ENCODE measurements at regions not wholly inside any gene's neighbourhood (a gene's known extent, or its start where the extent isn't known, plus 50 kb on each side); places are given as distances from the start of the nearest gene placed in this dataset.

GRCh38 chr11:79694368-79694767, 253.5 kb upstream of the TENM4 start:
- H3K4me3 ChIP-seq, result no peak overlapping the region
- WGBS, 2 donors, result 94 to 95% methylated on average over 1 of the region's 1 CpG
- intact Hi-C loops (cut with DNase I), result no loop called here
- no peaks in the 10 kb centered on the region for H3K4me1 ChIP-seq
- H3K27me3 ChIP-seq, result no peaks in the 10 kb centered on the region
- H3K27ac ChIP-seq, result no peak overlapping the region
- H3K9me3 ChIP-seq, result no peaks in the 10 kb centered on the region
- no peak for DNase-seq
- TF ChIP-seq POLR2AphosphoS5 (IDR thresholded peaks at IDR 0.05) (no peak), EP300 (IDR thresholded peaks at IDR 0.05) (no peak), POLR2A (IDR thresholded peaks at IDR 0.05) (no peak)
- TF ChIP-seq, protein P1, sequence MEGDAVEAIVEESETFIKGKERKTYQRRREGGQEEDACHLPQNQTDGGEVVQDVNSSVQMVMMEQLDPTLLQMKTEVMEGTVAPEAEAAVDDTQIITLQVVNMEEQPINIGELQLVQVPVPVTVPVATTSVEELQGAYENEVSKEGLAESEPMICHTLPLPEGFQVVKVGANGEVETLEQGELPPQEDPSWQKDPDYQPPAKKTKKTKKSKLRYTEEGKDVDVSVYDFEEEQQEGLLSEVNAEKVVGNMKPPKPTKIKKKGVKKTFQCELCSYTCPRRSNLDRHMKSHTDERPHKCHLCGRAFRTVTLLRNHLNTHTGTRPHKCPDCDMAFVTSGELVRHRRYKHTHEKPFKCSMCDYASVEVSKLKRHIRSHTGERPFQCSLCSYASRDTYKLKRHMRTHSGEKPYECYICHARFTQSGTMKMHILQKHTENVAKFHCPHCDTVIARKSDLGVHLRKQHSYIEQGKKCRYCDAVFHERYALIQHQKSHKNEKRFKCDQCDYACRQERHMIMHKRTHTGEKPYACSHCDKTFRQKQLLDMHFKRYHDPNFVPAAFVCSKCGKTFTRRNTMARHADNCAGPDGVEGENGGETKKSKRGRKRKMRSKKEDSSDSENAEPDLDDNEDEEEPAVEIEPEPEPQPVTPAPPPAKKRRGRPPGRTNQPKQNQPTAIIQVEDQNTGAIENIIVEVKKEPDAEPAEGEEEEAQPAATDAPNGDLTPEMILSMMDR (IDR thresholded peaks at IDR 0.05), result no peak
- no peaks in the 10 kb centered on the region for H3K36me3 ChIP-seq

GRCh38 chr11:79691445-79691844, 250.6 kb upstream of the TENM4 start:
- 85 to 94% methylated on average over 2 of the region's 2 CpGs for WGBS, 2 donors
- intact Hi-C loops (cut with DNase I), result no loop called here
- no peak overlapping the region for H3K27ac ChIP-seq

DNA sequence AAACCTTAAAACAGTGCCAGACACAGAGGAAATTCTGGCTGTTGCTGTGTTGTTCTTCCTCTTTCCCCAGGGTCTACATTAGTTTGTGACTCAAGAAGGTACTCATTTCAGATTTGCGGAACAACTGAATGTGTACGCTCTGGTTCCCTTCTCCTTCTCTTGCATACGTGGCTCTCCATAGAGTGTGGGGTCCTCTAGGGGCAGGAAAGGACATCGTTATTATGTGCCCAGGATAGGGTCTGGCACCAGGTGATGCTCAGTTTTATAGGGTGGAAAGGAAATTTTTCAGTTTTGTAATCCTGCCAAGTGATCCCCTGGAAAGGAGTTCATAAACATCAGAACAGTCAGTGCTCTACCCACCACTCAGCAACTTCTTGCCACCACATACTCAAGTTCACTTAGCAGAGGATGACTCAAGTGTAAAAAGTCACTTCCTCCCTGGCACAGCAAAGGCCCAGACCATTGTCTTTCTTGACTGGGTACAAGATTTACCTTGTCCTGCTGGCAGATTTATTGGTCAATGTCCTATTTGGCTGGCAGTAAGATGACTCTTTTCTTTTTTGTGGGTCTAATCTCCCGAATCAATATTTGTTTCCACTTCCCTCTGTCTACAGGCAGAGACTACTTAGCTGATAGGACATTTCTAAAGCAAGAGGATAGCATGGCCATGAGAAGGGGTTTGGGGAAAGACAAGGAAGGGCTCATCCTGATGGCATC, 246.0 kb upstream of the TENM4 start:
- TF ChIP-seq EP300 (IDR thresholded peaks at IDR 0.05) (no peak), POLR2AphosphoS5 (IDR thresholded peaks at IDR 0.05) (no peak), POLR2A (IDR thresholded peaks at IDR 0.05) (no peak)
- TF ChIP-seq, protein P1 (IDR thresholded peaks at IDR 0.05), result no peak
- 72 to 74% methylated on average over 5 of the region's 5 CpGs for WGBS, 2 donors
- intact Hi-C loops (cut with DNase I), result no loop called here
- no peaks in the 10 kb centered on the region for H3K27me3 ChIP-seq
- DNase-seq, result no peak
- H3K9me3 ChIP-seq, result no peaks in the 10 kb centered on the region
- H3K4me1 ChIP-seq, result no peaks in the 10 kb centered on the region
- H3K27ac ChIP-seq, result no peak overlapping the region
- no peak overlapping the region for H3K4me3 ChIP-seq
- H3K36me3 ChIP-seq, result no peaks in the 10 kb centered on the region

More at GRCh38 chr11:79691445-79691844, 250.6 kb upstream of the TENM4 start:
- no peak for DNase-seq
- no peaks in the 10 kb centered on the region for H3K9me3 ChIP-seq
- no peaks in the 10 kb centered on the region for H3K4me1 ChIP-seq
- TF ChIP-seq POLR2AphosphoS5 (IDR thresholded peaks at IDR 0.05), result no peak
- TF ChIP-seq, protein P1 (IDR thresholded peaks at IDR 0.05), result no peak
- no peak for TF ChIP-seq EP300 (IDR thresholded peaks at IDR 0.05)
- no peak for TF ChIP-seq POLR2A (IDR thresholded peaks at IDR 0.05)
- no peak overlapping the region for H3K4me3 ChIP-seq
- H3K27me3 ChIP-seq, result no peaks in the 10 kb centered on the region
- no peaks in the 10 kb centered on the region for H3K36me3 ChIP-seq

- intact Hi-C loops (cut with DNase I), result no loop called here
- no peak overlapping the region for H3K4me3 ChIP-seq
- H3K36me3 ChIP-seq, result no peaks in the 10 kb centered on the region
- no peak for DNase-seq
- no peaks in the 10 kb centered on the region for H3K9me3 ChIP-seq
- no peak overlapping the region for H3K27ac ChIP-seq
- H3K4me1 ChIP-seq, result no peaks in the 10 kb centered on the region
- no peaks in the 10 kb centered on the region for H3K27me3 ChIP-seq
- 63 to 82% methylated on average over 1 of the region's 1 CpG for WGBS, 2 donors
- TF ChIP-seq POLR2AphosphoS5 (IDR thresholded peaks at IDR 0.05) (no peak), EP300 (IDR thresholded peaks at IDR 0.05) (no peak), POLR2A (IDR thresholded peaks at IDR 0.05) (no peak)
- TF ChIP-seq, protein P1 (IDR thresholded peaks at IDR 0.05), result no peak
These were observed 243.1 kb upstream of the TENM4 start for GRCh38 chr11:79683930-79684329.

All from sigmoid colon (tissue), 6 donors.